HuH-7 (cell line): ENCODE measurements at regions not wholly inside any gene's neighbourhood (a gene's known extent, or its start where the extent isn't known, plus 50 kb on each side); places are given as distances from the start of the nearest gene placed in this dataset.
A peak's percentile ranks its signal among the peaks of the same experiment; 100 is the strongest.

Source experiments
- DNase-seq: peaks from one replicate; pipeline ENCODE4 v3.0.0; 2011; ENCODE audit warnings: low spot score

- DNase-seq: no peak
Measured at GRCh38 chr3:159764490-159765029, 224.1 kb upstream of the IL12A start.

- peak; percentile 37 for DNase-seq
Measured at GRCh38 chr3:159765030-159765859, 223.4 kb upstream of the IL12A start.

- DNase-seq: no peak
Measured at GRCh38 chr3:159765860-159766294, 222.8 kb upstream of the IL12A start.

GRCh38 chr3:159766563-159767185 is 222.0 kb upstream of the IL12A start:
- peak; percentile 50 for DNase-seq

- no peak for DNase-seq
Measured at GRCh38 chr3:159770998-159771397, 217.6 kb upstream of the IL12A start.

- DNase-seq: no peak
Measured at GRCh38 chr3:159771865-159772611, 216.6 kb upstream of the IL12A start.

- DNase-seq: no peak
Measured at GRCh38 chr3:159773706-159774105, 214.9 kb upstream of the IL12A start.

- no peak for DNase-seq
Measured at GRCh38 chr3:159775372-159775961, 213.2 kb upstream of the IL12A start.

GRCh38 chr3:159776779-159777178 is 211.9 kb upstream of the IL12A start:
- DNase-seq: no peak

- DNase-seq: no peak
Measured at GRCh38 chr3:159779883-159780282, 208.8 kb upstream of the IL12A start.

- no peak for DNase-seq
Measured at GRCh38 chr3:159781867-159782266, 206.8 kb upstream of the IL12A start.

GRCh38 chr3:159782724-159783421 is 205.8 kb upstream of the IL12A start:
- no peak for DNase-seq

GRCh38 chr3:159783780-159784742 is 204.6 kb upstream of the IL12A start:
- no peak for DNase-seq

- no peak for DNase-seq
Measured at GRCh38 chr3:159785273-159785708, 203.3 kb upstream of the IL12A start.

- no peak for DNase-seq
Measured at GRCh38 chr3:159786489-159787177, 202.0 kb upstream of the IL12A start.

- DNase-seq: no peak
Measured at GRCh38 chr3:159787178-159787574, 201.5 kb upstream of the IL12A start.

GRCh38 chr3:159787794-159788205 is 200.8 kb upstream of the IL12A start:
- DNase-seq: no peak

GRCh38 chr3:159788291-159788690 is 200.3 kb upstream of the IL12A start:
- DNase-seq: no peak

- DNase-seq: no peak
Measured at GRCh38 chr3:159789017-159789416, 199.6 kb upstream of the IL12A start.
